NCI-H1417 treated with DMSO at 0.1 percent for 48 hours (cell line): ENCODE measurements at regions not wholly inside any gene's neighbourhood (a gene's known extent, or its start where the extent isn't known, plus 50 kb on each side); places are given as distances from the start of the nearest gene placed in this dataset.

Experiments used
- DNase-seq: peaks from one replicate; lab custom pipeline; 2025; lab: John Stamatoyannopoulos, UW

DNA sequence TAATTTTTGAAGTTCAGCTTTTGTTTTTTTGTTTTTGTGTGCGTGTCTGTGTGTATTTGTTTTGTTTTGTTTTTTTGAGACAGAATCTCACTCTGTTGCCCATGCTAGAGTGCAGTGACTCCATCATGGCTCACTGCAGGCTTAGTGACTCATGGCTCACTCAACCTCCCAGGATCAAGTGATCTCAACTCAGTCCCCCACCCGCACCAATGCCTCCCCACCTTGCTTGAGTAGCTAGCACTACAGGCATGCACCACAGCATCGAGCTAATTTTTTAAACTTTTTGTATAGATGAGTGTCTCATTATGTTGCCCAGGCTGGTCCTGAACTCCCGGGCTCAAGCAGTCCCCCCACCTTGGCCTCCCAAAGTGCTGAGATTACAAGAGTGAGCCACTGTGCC lies 981.4 kb downstream of the BCL11B start:
- DNase-seq = no peak

- DNase-seq = no peak
Measured at GRCh38 chr14:98292191-98292590, 979.8 kb downstream of the BCL11B start.

- no peak for DNase-seq
Measured at GRCh38 chr14:98293576-98293975, 978.4 kb downstream of the BCL11B start.

DNA sequence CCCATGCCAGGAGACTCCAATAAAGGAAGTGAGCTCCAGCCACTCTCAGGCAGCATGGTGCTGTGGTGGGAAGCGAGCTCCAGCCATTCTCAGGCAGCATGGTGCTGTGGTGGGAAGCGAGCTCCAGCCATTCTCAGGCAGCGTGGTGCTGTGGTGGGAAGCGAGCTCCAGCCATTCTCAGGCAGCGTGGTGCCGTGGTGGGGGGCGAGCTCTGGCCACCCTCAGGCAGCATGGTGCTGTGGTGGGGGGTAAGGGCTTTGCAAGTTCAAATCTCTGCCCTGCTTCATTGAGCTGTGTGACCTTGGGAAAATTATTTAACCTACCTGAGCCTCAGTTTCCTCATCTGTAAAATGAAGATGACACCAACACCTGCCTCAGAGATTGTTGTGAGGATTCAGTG lies 975.1 kb downstream of the BCL11B start:
- DNase-seq = no peak

DNA sequence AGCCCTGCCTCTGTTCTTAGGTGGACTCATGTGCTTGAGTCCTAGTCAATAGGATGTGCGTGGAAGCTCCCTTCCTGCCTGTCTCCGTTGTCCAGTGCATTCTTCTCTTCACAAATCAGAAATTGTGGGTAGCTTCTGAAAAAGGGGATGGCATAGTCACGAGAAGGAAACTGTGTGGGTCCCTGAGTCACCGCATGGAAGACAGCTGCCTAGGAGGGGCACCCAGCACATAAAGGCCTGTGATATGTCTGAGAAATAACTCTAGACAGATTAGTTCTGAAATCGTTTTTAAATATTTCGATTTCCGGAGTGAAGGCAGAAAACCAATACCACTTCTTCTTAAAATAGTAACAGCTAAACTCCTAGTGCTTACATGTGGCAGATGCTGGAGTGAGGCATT lies 974.4 kb downstream of the BCL11B start:
- no peak for DNase-seq

DNA sequence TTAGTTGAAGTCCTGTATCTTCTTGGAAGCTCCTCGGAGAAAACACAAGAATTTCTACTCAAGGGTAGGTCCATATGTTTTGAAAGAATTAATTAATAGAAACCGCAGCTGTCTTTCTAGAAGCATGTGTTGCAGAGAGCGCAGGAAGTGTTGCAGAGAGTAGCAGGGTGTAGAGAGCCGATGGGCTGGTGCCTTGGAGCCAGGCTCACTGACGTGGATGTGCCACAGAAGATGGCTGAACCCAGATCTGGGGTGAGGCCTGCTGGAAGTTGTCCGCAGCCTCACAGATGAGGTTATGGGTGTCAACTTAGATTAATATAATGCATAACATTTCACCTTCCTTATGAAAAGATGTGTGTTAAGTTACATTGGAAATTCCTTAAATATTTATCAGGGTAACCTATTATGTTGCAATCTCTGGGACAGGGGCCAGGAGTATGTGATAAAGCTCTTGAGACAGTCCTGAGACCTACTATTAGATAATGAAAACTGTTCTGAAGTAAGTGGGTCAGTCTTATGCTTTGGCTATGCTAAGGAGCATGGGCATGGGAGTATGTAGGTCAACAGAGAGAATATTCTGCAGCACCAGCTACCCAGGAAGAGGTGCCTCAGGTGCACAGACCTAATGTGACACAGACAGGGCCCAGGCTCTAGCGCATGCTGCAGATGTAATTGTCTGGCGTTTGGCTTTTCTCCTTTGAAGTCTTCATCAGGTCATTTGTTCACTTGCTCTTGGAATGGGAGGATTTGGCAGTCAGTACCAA lies 973.3 kb downstream of the BCL11B start:
- no peak for DNase-seq

GRCh38 chr14:98301681-98302080 lies 970.3 kb downstream of the BCL11B start:
- DNase-seq = no peak

DNA sequence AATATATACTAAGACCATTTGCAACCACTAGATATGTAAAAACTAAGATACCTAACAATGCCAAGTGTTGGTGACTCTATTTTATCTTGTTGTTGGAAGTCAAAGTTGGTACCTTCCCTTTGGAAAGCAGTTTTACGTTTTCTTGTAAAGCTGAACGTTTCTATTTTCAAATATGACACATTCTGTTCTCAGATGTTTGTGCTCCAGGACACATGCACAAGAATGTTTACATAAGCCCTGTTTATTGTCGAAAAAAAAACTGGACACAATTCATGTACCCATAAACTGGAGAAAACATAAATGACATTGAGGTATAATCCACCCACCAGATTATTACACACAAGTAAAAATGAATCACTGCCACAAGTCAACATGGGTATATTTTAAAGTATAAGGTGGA lies 967.4 kb downstream of the BCL11B start:
- DNase-seq = no peak

GRCh38 chr14:98309591-98309990 lies 962.4 kb downstream of the BCL11B start:
- no peak for DNase-seq

GRCh38 chr14:98312006-98312405 lies 960.0 kb downstream of the BCL11B start:
- DNase-seq = no peak

GRCh38 chr14:98321841-98322240 lies 950.2 kb downstream of the BCL11B start:
- no peak for DNase-seq

GRCh38 chr14:98323836-98324235 lies 948.2 kb downstream of the BCL11B start:
- no peak for DNase-seq

DNA sequence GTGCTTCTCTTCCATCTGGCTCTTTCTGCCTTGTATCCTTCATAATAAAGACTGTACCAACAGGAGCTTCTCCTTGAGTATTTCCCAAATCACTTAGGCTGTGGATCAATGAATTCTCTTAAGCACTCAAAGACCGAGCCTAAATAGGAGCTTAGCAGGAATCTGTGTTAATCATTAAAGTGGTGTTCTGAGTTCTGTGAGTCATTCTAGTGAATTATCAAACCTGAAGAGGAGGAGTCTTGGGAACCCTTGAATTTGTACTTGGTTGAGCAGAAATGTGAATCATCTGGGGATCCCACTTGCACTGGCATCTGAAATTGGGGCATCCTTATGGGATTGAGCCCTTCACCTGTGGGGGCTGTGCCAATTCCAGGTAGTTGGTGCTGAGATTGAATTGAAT lies 946.2 kb downstream of the BCL11B start:
- no peak for DNase-seq

GRCh38 chr14:98328496-98328895 lies 943.5 kb downstream of the BCL11B start:
- DNase-seq = no peak

GRCh38 chr14:98334186-98334585 lies 937.8 kb downstream of the BCL11B start:
- no peak for DNase-seq

DNA sequence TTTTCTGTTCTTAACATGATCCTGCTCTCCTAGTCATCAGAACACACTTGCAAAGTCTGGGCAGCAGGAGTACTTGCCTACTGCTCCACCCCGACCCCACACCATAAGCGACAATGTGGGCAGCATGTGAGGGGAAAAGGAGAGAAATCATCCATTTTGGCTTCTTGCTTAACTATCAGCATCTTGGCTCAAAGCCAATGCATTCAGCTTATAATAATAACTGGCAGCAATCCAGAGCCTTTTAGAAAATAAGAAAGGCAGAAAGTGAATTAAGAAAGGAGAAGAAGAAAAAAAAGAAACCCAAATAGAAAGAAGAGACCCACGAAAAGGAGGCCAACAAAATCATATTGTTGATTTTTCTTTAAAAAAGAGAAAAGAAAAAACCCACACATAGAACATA lies 930.8 kb downstream of the BCL11B start:
- DNase-seq = no peak

- DNase-seq = no peak
Measured at GRCh38 chr14:98345161-98345560, 926.8 kb downstream of the BCL11B start.

GRCh38 chr14:98347686-98348085 lies 924.3 kb downstream of the BCL11B start:
- DNase-seq = no peak

DNA sequence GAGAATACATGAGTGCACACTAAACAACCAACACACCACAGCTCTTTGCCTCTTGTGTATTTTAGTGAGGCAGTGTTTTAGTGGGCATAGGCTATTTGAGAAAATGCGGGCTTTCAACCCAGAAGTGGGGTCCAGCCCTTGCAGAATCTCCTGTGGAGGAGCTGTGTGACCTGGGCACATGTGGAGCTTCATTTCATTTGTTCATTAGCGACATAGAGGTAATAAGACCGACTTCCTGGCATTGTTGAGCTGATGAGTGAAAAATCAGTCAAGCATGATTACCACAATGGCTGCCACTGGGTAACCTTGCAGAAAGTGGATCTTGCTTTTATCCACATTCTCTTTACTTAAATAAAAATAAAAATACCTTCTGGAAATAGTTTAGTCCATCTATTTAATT lies 923.5 kb downstream of the BCL11B start:
- DNase-seq = no peak

- no peak for DNase-seq
Measured at GRCh38 chr14:98350213-98350612, 921.8 kb downstream of the BCL11B start.

GRCh38 chr14:98364961-98365360 lies 907.0 kb downstream of the BCL11B start:
- no peak for DNase-seq

GRCh38 chr14:98366429-98366828 lies 905.6 kb downstream of the BCL11B start:
- no peak for DNase-seq

DNA sequence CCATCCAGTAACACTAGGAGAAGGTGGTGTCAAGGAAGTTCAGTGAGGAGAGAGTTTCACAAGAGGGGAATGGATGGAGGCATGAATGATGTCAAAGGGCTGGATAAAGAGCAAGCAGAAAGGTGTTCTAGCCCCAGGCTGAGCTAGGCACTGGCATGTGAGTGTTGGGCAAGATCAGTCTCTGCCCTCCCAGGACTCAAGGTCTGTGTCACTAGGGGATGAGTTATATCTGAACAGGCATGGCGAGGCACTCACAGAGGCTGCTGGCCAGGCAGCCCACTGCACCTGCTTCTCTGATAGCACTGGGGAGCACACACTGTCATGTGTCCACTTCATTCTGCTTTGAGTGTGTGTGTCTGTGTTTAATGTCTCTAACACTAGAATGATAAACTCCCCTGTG lies 903.8 kb downstream of the BCL11B start:
- DNase-seq = no peak

DNA sequence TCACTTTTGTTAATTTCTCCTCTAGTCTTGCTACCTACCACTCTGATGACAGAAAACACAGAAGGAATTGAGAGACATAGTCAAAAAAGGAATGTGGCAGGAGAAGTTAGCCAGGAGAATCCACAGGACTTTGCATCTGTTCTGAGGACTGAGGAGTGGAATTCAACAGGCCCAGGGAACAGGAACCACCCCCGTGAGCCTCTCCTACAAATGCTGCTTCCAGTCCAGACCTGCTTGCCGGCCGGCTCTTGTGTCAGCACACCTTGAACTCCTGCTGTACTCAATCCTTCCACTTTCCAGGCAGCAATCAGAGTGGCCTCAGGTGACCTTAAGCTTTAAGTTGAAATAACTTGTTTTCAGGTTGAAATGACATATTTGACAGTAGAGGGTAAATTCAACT lies 903.1 kb downstream of the BCL11B start:
- no peak for DNase-seq
